22Rv1 (cell line): ENCODE measurements at regions not wholly inside any gene's neighbourhood (a gene's known extent, or its start where the extent isn't known, plus 50 kb on each side); places are given as distances from the start of the nearest gene placed in this dataset.

Experiments used
- CTCF ChIP-seq: fragments of 450-650 bp; IDR thresholded peaks from 2 replicates; pipeline ENCODE4 v1.5.1; 2017; ENCODE audit warnings: mild to moderate bottlenecking
- ZFX ChIP-seq: fragments of 450-650 bp; IDR thresholded peaks from 2 replicates; pipeline ENCODE4 v1.6.1; 2017; ENCODE audit warnings: antibody characterized with exemption, borderline replicate concordance

- TF ChIP-seq CTCF = no peak
- TF ChIP-seq ZFX = no peak
Measured at GRCh38 chrX:43481576-43481975, 174.5 kb upstream of the MAOA start.
